NCI-H1105 (cell line): ENCODE measurements at regions not wholly inside any gene's neighbourhood (a gene's known extent, or its start where the extent isn't known, plus 50 kb on each side); places are given as distances from the start of the nearest gene placed in this dataset.

Experiments
- DNase-seq: peaks from one replicate; lab custom pipeline; 2025; lab: John Stamatoyannopoulos, UW

DNA sequence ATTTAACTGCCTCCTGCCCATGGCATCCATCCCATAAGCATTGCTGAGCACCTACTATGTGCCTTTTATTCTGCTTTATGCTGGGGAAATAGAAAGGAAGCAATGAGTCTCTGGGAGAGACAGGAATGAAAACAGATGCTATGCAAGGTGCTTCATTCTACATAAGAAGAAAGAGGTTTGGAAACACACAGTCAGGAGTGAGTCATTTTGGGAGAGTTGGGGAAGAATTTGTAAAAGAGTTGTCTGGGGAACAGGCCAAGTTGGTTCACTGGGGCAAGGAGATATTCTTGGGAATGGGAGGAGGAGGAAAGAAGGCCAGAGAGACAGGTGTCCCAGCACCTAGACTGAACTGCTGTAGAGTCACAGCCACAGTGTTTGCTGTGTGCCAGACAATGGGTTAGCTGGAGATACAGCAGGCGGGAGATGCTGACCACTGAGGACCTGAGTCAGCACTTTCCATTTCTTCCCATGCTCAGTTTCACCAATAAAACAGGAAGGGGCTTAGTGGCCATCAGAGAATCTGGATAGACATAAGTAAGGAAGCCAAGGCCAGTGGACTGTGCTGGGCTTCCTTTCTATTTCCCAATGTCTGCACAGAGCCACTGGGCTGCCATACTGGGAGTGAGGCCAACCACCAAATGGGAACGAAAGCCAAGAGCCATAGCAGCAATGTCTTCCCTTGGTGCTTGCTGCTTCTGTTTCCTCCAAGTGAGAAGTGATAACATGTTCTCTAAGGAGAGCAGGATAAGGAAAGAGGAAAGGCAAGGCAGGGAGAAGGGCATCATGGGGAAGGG, 187.7 kb upstream of the USP24 start:
- no peak for DNase-seq

DNA sequence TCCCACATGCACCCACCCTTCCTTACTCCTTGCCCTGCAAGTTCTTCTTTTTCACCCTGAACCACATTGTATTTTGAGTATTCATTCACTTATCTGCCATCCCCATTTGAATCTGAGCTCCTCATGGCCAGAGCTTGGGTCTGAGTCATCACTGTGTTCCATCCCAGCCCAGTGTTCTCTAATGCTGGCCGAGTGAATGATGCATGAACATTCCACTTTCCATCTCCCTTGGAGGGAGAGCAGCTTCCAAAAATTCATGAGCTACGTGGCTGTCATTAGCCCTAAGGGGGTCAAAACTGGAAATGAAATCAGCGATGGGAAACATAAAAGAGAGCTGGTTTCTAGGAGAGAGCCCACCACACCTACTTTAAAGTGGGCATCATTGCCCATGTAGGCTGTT, 187.0 kb upstream of the USP24 start:
- DNase-seq, result no peak

DNA sequence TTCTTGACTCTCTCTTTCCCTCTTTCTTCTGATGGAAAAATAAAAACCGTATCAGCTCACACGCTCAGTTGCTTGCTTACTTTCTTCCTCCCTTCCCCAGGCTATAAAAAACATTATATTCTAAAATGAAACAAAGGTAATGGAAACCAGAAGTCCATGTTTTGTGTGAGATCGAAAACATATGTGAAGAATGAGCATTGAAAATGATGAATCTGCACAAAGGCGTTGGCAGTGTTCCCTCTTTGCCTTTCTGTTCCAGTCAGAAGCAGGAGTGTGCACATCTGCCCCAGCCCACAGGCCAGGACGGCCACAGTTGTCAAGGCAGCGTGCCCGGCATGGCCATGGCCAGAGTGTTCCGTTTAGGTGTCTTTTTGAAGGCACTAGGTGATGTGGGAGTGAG, 185.3 kb upstream of the USP24 start:
- DNase-seq, result no peak

DNA sequence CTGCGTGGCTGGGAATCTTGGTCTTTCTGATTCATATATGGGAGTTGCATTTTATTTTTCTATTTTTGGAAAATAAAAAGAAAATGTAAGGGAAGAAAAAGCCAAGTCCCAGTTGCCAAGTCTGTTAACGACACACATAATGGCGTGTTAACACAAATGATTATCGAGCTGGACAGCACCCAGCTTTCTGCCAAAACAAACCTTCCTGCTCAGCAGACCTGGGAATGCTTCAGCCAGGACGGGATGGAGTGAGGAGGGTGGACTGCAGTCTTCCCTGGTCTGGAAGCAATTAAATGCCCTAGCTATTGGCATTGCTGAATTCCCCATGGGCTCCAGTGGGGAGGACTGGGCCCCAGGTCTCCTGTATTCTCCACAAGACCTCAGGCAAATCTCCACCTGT, 184.2 kb upstream of the USP24 start:
- DNase-seq, result no peak

DNA sequence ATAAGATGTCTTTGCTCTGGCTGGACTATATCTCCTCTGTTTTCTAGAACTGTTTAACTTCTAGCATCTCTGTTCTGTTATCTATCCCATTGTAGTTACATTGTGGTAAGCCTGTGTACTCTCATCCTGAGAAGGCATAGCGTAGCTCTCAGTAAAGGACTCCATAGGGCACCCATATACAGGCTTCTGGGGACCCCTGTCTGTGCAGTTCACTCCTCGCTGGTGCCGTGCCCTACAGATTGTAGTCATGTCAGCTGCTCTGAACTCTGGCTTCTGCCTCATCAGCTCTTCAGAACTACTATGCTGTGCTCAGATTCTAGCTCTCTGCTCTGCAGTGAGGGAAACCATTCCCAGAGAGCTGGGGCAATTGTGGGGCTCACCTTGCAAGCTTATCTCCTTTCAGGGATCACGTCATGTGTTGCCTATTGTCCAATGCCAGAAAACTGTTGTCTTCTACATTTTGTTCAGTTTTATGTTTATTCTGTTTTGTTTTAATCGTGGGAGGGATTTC, 181.3 kb upstream of the USP24 start:
- no peak for DNase-seq

DNA sequence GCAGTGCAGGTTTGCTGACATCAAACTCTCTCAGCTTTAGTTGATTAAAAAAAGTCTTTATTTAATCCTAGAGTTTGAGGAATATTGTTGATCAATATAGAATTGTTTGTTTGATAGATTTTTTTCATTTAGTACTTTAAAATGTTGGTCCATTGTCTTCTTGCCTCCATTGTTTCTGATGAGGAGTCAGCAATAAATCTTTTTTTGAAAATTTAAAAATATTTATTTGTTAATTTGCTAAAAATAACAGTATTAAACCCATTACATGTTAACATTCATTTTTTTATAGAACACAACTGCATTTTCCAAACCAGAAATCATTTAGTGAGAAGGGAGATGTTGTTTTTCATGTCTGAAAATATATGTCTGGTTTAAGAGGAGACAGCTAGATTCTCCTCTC, 173.8 kb upstream of the USP24 start:
- no peak for DNase-seq

DNA sequence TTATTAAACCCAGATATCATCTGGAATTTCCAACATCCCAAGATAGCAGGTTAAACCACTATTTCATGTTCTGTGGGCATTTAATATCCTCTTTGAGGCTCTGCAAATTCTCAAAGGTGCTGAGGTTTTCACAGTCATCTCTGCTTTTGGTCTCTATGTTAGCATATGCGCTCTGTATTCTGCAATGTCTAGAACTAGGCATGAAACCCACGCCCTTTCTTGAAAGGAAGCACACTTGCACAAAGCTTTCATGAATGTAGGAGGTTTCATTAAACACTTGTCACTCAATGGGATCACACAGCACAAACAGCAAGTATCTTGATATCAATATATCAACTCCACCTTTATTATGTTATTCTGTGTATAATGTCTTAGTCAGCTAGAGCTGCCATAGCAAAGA, 172.0 kb upstream of the USP24 start:
- no peak for DNase-seq

DNA sequence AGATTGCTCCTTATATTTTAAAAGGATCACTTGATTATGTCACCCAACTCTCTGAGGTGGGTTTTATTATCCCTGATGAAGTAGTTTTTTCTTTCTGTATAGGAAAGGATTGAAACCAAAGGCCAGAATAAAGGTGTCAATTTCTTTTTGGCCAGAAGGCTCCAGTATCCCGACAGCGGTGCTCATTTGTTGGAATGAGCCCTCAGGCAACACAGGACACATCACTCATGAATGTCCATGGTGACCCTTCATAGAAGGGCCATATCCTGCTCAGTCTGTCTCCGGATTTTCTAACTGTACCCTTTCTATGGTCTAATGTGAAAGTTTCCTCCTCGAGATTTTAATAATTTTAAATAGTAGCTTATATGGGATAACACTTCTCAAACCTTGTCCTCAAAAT, 171.3 kb upstream of the USP24 start:
- DNase-seq, result no peak

DNA sequence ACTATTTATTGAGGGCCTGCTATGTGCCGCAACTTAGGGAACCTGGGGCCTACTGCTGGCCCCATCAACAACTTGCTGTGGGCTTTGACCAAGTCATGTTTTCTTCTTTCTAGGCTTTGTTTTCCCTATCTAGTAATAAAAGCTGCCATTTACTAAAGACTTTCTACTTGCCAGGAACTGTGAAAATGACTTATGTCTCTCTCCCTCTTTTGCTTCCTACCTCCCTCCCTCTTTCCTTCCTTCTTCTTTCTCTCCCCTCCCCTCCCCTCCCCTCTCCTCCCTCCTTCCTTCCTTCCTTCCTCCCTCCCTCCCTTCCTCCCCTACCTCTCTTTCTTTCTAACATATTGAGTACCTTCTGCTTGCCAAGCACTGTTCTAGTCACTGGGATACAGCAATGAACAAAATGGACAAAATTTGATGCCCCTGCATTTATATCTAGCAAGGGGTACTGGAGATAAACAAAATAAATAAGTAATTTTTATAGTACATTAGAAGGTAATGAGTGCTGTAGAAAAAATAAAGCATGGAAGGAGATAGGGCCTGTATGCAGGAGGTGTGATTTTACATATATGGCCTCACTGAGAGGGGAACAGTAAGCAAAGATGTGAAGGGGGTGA, 170.3 kb upstream of the USP24 start:
- DNase-seq, result no peak

DNA sequence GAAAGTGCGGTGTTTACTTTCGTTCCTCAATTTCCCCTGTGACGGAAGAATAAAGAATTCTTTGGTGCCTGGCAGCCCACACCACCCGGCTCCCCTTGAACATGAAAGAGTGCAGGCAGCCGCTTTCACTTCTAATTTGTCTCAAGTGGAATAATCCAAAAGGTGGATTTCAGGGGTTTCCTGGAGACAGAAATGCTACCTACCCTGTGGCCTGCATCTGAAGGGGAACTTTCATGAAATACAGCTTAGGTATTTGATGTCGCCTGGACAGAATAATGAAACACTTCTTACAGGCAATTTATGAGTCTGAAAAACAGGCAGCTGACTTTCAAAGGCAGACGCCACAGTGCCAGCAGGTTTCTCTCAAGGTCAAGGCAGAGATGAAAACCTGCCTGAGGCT, 169.5 kb upstream of the USP24 start:
- no peak for DNase-seq

DNA sequence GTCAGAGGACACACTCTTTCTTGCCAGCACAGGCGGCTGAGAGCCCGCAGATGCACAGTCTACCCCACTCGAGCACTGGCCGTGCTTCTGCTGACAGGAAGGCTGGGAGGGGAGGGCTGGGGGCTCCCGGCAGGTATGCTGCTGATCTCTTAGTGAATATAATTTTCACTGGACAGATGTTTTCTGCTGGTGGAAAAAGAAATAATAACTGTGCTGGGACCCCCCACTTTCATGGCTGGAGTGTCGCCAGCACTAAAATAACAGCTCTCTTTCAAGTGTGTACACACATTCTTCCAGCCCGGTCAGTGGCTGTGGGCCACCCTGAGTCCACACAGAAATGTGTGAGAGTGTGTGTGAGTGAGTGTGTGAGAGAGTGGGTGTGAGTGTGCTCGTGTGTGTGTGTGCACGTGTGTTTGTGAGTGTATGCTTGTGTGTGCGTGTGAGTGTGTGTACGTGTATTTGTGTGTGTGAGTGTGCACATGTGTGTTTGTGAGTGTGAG, 167.7 kb upstream of the USP24 start:
- DNase-seq, result no peak

DNA sequence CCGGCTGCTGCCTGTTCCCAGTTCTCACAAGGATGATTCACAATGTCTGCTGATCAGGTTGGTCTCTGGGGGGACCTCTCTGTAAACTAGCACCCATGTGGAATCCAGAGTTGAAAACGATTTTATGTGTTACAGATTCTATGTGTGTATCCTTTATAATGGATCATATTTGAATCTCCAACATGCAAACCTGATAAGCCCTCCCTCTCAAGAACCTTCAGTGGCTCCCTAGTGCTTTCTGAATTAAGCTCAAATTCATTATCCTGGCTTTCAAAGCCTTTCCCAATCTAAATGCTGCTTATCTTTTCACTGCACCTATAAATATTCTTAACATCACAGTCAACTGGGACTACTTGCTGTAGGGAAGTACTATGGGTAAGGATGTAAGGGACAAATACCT, 166.8 kb upstream of the USP24 start:
- DNase-seq, result no peak

DNA sequence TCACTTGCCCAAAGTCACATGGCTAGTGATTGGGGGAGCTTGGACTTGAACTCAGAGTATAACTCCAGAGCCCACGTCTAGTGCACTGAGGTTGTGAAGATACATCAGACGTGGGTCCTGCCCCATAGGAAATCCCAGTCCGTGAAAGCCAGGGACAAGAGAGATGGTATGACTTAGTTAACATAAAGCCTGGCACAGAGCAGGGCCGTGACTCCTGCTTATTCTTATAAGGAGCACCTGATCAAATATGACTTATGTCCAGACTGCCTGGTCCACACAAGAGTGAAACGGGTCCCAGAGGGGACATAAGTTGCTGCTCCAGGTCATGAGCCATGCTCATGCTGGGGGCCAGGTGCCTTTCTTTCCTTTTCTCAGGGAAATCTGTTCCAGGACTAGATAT, 166.3 kb upstream of the USP24 start:
- DNase-seq, result no peak

DNA sequence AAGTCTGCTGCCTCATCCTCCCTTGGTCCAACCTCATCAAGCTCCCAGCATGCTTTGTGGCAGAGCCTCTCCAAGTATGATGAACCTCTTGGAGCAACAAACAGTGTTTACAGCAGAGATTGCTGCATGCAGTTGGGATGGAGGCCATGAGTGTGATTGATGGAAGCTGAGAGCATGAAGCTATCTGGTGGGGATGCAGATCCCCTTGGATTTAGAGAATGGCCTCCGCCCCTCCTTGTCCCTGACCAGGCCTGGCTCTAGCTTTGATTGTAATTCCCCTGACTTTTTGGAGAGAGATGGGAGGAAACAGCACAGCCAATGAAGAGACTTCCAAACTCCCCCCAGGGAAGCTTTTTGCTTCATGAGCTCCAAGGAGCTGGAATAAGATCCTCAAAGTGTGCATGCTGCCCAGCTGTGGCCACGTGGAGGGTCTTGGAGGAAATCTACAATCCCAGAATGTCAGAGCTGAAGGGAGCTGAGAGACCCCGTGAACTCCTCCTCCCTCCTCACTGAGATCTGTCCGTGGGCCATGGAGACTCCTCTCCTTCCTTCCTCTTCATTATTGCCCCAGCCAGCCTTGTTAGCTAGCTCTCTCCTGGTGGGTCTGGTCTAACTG, 165.3 kb upstream of the USP24 start:
- no peak for DNase-seq

DNA sequence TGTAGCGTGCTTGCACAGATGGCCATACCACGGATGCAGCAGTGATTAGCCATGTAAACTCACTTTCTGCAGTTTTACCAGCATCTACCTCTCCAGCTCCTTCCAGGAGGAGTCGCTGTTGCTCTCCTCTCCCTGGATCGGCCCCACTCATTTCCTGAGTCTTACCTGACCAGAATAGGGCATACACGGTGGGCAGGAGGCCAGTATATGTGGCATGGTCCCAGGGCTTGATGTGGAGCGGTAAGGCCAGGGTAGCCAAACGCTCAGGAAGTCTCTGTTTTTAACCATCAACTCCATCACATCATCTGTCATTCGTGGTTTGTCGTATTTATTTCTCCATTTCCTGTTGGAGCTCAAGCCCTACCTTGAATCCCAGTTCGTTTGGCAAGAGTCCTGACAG, 163.4 kb upstream of the USP24 start:
- no peak for DNase-seq

DNA sequence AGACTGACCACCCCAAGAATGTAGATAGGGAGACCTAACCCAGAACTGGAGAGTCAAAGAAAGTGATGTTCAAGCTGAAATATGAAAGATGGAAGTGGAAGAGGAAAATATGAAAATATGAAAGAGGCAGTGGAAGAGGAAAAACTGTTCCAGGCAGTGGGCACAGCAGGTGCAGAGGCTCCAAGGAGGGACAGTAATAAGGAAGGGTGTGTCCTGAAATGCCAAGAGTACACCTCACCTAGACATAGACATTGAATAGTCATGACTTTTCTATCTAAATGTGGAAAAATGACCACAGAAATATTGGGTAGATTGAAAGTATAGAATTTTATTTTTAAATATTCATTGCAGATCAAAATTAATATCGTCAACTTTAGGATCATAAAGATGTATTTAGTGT, 161.7 kb upstream of the USP24 start:
- no peak for DNase-seq

DNA sequence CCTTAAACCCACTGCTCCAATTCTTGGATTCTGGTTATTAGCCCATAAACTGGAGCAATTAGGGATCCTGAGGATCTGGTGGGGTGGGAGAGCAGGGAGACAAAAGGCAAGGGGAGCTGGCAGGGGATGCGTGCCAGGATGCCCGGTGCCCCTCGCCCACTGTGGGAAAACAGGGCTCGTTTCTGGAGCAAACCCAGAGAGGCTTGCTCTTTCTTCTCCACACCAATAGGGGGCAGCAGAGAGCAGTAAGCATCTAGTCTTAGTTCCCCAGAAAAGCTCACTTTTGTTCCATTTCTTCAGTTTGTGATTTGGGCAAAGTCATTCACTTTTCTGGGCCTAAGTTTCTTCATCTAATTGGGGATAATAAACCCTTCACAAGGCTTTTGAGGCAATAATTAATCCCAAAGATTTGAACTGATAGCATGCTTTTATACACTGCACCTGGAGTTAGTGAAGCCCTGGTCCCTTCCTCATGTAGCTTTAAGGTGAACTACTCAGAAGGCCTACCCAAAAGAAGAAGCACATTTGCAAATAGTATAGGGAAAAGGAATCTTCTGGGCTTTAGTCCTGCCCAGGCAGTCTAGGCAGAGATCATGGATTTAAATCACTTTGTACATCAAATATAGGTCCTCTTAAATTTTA, 160.6 kb upstream of the USP24 start:
- DNase-seq, result no peak

DNA sequence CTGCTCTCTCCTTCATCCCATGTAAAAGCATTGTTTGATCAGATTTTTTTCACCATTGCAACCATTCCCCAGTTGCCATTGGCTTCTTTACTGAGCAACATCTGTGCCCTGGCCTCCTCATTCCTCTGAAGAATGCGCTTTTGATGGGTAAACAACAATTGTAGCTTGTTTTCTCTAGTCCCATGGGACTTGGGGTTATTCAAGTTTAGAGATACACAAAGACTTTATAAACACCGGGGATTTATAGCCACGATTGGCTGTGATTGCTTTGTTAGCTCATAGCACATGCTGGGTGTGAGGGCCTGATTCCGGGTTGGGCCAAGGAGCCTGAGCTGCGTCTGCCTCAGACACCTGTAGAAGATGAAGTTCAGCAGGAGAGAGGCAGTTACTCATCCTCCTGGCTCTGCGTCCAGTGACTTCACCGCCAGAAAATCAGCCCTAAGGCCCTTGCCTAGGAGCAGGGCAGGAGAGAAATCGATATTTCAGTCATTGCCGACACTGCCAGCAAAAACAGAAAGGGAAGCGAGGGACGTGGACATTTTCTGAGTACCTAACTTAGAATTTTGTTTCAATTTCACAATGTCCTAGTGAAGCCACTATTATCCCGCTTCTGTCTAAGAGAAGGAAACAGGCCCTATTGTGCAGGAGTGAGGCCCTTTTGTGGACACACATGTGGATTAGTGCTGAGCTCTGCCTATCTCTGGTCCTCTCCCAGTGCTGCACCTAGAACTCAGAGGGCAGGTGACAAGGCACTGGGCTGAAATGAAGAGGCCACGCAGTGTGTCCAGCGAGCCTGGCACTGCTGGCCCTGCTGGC, 159.8 kb upstream of the USP24 start:
- DNase-seq, result no peak

DNA sequence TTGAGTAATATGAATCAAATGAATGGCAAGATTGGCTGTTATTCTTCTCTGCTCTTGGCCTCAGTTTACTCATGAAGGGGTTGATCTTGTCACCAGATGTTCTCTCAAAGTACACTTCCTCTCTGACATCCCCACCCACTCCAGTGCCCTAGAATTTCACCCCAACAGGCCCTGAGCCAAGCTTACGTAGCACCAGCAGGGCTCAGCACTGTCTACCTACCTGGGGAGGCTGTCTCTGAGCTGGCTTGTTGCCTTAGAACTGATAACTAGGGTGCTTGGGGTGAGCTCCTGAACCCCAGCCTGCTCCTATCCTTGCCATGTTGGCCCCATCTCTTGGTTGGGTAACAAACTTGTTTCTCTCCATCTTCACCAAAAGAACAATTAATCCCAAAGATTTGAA, 159.1 kb upstream of the USP24 start:
- DNase-seq, result no peak

DNA sequence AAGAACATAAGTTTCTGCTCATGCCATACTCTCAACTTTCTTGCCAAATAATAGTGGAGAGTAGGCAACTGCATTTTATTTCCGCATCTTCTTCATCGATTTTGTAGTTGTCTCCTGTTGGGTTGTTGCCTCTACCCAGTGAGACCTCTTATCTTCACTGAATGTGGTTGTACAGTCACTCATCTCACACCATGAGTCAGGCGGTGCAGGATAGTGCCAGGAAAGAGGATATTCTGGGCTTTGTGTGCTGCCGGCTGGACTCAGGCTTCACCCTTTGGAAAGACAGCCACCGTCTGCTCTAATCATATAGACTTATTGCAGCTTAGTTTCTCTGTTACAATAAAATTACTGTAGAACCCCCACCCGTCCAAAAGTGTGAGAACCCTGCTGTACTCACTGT, 154.3 kb upstream of the USP24 start:
- DNase-seq, result no peak

DNA sequence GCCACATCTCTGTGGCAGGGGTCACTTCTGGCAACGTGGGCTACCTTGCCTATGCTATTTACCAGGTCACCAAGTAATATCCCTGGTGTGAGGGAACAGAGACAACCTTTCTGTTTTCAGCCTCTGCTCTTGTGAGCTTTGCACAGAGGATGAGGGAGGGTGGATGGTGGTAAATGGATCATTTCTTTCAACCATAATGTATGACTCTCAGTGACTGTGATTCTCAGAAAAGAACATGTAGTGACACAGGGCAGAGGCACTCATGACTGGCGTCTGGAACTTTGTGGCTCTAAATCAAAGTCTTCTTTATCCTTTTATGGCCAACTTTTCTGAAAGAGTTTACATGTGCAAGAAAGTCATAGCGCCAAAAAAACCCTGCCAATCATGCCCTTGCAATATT, 153.5 kb upstream of the USP24 start:
- no peak for DNase-seq

DNA sequence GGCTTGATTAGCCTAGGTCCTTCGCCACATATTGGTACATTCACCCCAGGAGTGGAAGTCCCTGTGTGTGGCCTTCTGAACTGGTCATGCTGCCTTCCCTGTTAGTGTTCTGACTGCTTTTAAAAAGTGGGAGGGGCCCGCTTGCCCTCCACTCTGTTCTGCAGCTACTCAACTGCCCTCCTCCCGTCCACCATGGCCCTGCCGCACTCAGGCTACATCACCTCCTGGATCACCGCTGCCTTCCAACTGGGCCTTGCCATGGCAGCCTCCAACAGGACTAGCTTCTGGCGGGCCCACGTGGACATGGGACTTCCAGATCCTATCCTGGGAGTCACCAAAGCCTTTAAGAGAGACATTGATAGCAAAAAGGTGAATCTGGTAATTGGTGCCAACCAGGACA, 152.1 kb upstream of the USP24 start:
- no peak for DNase-seq
